Prostate gland (tissue), 2 donors: ENCODE measurements at regions not wholly inside any gene's neighbourhood (a gene's known extent, or its start where the extent isn't known, plus 50 kb on each side); places are given as distances from the start of the nearest gene placed in this dataset.

ENCODE experiments used
- POLR2AphosphoS5 ChIP-seq: sonication (generic); formaldehyde crosslinking; IDR thresholded peaks from one replicate; pipeline ENCODE4 v1.6.1; 2017; ENCODE audit warnings: antibody characterized with exemption
- TF ChIP-seq, protein P1 (sequence below), 4 experiments: fragments of 200-600 bp in 2 of 4; fragments of 450-650 bp in 2 of 4; sonication (generic) in 2 of 4; IDR thresholded peaks; 1 replicate in 3 of 4; 2 replicates in 1 of 4; pipeline ENCODE4 v1.5.1; 2016 to 2019; ENCODE audit warnings: antibody characterized with exemption in 4 of 4, mild to moderate bottlenecking in 2 of 4, moderate library complexity in 2 of 4

DNA sequence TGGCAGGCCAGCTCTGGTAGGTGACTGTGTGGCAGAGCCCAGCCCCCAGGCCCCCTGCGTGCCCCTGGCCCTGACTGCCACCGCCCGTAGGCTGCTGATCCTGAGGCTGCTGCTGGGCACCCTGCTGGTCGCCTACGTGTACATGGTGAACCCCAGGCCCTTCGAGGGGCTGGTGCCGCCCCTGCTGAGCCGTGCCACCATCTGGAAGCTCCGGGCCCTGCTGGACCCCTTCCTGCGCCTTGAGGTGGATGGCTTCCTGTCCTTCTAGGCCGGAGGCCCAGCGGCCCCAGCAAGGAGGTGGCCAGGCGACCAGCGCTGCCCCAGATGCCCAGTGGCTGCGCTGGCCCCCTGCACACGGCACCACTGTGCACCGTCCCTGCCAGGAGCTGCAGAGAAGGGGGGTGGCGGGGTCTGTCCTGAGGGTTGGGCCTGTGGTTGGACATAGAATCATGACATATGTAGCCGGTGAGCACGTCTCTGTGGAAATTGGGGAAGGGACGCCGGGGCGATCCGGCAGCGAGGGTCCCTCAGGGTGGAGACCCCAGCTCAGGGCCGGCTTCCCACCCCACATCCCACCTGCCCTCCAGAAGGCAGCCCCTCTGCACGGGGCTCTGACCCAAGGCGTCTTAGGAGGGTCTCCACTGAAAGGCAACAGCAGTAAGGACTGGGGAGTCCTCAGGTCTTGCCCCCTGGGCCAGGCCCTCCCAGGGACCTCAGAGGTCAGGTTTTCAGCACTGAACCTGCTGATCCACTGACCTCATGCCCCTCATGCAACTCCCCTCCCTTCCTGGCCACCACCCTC is 185.4 kb downstream of the IGLL1 start:
- TF ChIP-seq, protein P1, sequence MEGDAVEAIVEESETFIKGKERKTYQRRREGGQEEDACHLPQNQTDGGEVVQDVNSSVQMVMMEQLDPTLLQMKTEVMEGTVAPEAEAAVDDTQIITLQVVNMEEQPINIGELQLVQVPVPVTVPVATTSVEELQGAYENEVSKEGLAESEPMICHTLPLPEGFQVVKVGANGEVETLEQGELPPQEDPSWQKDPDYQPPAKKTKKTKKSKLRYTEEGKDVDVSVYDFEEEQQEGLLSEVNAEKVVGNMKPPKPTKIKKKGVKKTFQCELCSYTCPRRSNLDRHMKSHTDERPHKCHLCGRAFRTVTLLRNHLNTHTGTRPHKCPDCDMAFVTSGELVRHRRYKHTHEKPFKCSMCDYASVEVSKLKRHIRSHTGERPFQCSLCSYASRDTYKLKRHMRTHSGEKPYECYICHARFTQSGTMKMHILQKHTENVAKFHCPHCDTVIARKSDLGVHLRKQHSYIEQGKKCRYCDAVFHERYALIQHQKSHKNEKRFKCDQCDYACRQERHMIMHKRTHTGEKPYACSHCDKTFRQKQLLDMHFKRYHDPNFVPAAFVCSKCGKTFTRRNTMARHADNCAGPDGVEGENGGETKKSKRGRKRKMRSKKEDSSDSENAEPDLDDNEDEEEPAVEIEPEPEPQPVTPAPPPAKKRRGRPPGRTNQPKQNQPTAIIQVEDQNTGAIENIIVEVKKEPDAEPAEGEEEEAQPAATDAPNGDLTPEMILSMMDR (IDR thresholded peaks at IDR 0.05): no peak
- no peak for TF ChIP-seq POLR2AphosphoS5
